Esophagus squamous epithelium (tissue), 4 donors: ENCODE measurements at regions not wholly inside any gene's neighbourhood (a gene's known extent, or its start where the extent isn't known, plus 50 kb on each side); places are given as distances from the start of the nearest gene placed in this dataset.

Source experiments
- POLR2A ChIP-seq, 4 donors: fragments of 450-650 bp; IDR thresholded peaks; one replicate each; pipeline ENCODE4 v1.6.1; 2017; ENCODE audit warnings: antibody characterized with exemption in 4 of 4, mild to moderate bottlenecking in 4 of 4, moderate library complexity in 3 of 4
- TF ChIP-seq, protein P1 (sequence below), 6 experiments: fragments of 450-650 bp in 4 of 6; fragments of 200-600 bp in 2 of 6; sonication (generic) in 2 of 6; IDR thresholded peaks; one replicate each; pipeline ENCODE4 v1.5.1; 2016 to 2019; ENCODE audit warnings: antibody characterized with exemption in 6 of 6, mild to moderate bottlenecking in 4 of 6, moderate library complexity in 4 of 6

GRCh38 chr16:63690961-63691360 is 1430.9 kb downstream of the CDH11 start:
- TF ChIP-seq, protein P1, sequence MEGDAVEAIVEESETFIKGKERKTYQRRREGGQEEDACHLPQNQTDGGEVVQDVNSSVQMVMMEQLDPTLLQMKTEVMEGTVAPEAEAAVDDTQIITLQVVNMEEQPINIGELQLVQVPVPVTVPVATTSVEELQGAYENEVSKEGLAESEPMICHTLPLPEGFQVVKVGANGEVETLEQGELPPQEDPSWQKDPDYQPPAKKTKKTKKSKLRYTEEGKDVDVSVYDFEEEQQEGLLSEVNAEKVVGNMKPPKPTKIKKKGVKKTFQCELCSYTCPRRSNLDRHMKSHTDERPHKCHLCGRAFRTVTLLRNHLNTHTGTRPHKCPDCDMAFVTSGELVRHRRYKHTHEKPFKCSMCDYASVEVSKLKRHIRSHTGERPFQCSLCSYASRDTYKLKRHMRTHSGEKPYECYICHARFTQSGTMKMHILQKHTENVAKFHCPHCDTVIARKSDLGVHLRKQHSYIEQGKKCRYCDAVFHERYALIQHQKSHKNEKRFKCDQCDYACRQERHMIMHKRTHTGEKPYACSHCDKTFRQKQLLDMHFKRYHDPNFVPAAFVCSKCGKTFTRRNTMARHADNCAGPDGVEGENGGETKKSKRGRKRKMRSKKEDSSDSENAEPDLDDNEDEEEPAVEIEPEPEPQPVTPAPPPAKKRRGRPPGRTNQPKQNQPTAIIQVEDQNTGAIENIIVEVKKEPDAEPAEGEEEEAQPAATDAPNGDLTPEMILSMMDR (IDR thresholded peaks at IDR 0.05): no peak
- TF ChIP-seq POLR2A (IDR thresholded peaks at IDR 0.05): no peak
